SW480 (cell line): ENCODE measurements at regions not wholly inside any gene's neighbourhood (a gene's known extent, or its start where the extent isn't known, plus 50 kb on each side); places are given as distances from the start of the nearest gene placed in this dataset.

Experiments
- DNase-seq: peaks from one replicate; pipeline ENCODE4 v3.0.0-alpha.2; 2016; ENCODE audit warnings: low spot score

GRCh38 chr21:38984568-38984967 is 178.8 kb downstream of the ETS2 start:
- no peak for DNase-seq

GRCh38 chr21:38983560-38983959 is 177.8 kb downstream of the ETS2 start:
- DNase-seq, result no peak

GRCh38 chr21:38982804-38983203 is 177.1 kb downstream of the ETS2 start:
- no peak for DNase-seq

- no peak for DNase-seq
These were observed 176.4 kb downstream of the ETS2 start for GRCh38 chr21:38982096-38982495.

GRCh38 chr21:38980416-38981313 is 174.9 kb downstream of the ETS2 start:
- DNase-seq, result no peak

GRCh38 chr21:38979271-38980121 is 173.8 kb downstream of the ETS2 start:
- DNase-seq, result no peak

- DNase-seq, result no peak
These were observed 171.2 kb downstream of the ETS2 start for GRCh38 chr21:38976900-38977299.

- DNase-seq, result no peak
These were observed 167.8 kb downstream of the ETS2 start for GRCh38 chr21:38973552-38973951.

GRCh38 chr21:38972078-38972477 is 166.3 kb downstream of the ETS2 start:
- no peak for DNase-seq

- DNase-seq, result no peak
These were observed 165.0 kb downstream of the ETS2 start for GRCh38 chr21:38970765-38971164.

GRCh38 chr21:38968887-38969543 is 163.3 kb downstream of the ETS2 start:
- peak; percentile 74 for DNase-seq

- DNase-seq, result peak; percentile 81
These were observed 160.3 kb downstream of the ETS2 start for GRCh38 chr21:38965910-38966504.

- no peak for DNase-seq
These were observed 159.5 kb downstream of the ETS2 start for GRCh38 chr21:38965241-38965640.

GRCh38 chr21:38963006-38963405 is 157.3 kb downstream of the ETS2 start:
- no peak for DNase-seq

- no peak for DNase-seq
These were observed 154.5 kb downstream of the ETS2 start for GRCh38 chr21:38960251-38960650.

GRCh38 chr21:38959692-38960061 is 153.9 kb downstream of the ETS2 start:
- no peak for DNase-seq

GRCh38 chr21:38958940-38959691 is 153.4 kb downstream of the ETS2 start:
- DNase-seq, result no peak

- DNase-seq, result no peak
These were observed 152.6 kb downstream of the ETS2 start for GRCh38 chr21:38958323-38958705.

GRCh38 chr21:38957575-38958322 is 152.0 kb downstream of the ETS2 start:
- no peak for DNase-seq

GRCh38 chr21:38956856-38957571 is 151.3 kb downstream of the ETS2 start:
- DNase-seq, result peak; percentile 23
